Psoas muscle (tissue), 7 donors: ENCODE measurements at regions not wholly inside any gene's neighbourhood (a gene's known extent, or its start where the extent isn't known, plus 50 kb on each side); places are given as distances from the start of the nearest gene placed in this dataset.

Experiments used
- ATAC-seq, 4 donors: fragments of 200-7000 bp; cut with Tn5 transposase; one replicate each; pipeline ENCODE4 v1.9.1; 2020; ENCODE audit warnings: moderate library complexity in 3 of 4, mild to moderate bottlenecking in 2 of 4
- DNase-seq, 2 donors: peaks; one replicate each; pipeline ENCODE4 v3.0.0-alpha.2; 2020
- H3K27ac ChIP-seq: fragments of 200-600 bp; one replicate; pipeline ENCODE4 v1.8.0; 2022
- H3K27me3 ChIP-seq, 3 donors: fragments of 200-600 bp in 1 of 3; one replicate each; pipeline versions ENCODE4 v1.6.1 to v1.8.0; 2013 to 2022; ENCODE audit warnings: low read length in 2 of 3, mild to moderate bottlenecking in 2 of 3, moderate library complexity in 1 of 3; ENCODE audit not compliant: insufficient read depth in 3 of 3
- H3K36me3 ChIP-seq, 2 donors: fragments of 200-600 bp in 1 of 2; one replicate each; pipeline versions ENCODE4 v1.6.1 to v1.8.0; 2013 to 2022; ENCODE audit warnings: low read depth in 1 of 2, mild to moderate bottlenecking in 1 of 2, moderate library complexity in 1 of 2; ENCODE audit not compliant: insufficient read depth in 1 of 2
- H3K4me1 ChIP-seq: fragments of 200-600 bp; one replicate; pipeline ENCODE4 v1.8.0; 2022
- H3K4me3 ChIP-seq: fragments of 200-600 bp; one replicate; pipeline ENCODE4 v1.8.0; 2022; ENCODE audit warnings: mild to moderate bottlenecking
- H3K9me3 ChIP-seq: fragments of 200-600 bp; one replicate; pipeline ENCODE4 v1.8.0; 2022
- WGBS, 3 donors: extraction: QIAGEN DNeasy Blood & Tissue Kit; methylation state at CpG; one replicate each; pipeline versions ENCODE4 v1.1.6 to v1.1.7; 2013; 5-methylcytosine and 5-hydroxymethylcytosine counted together
- intact Hi-C, 2 donors: fragments of 100-400 bp; cut with DNase I; formaldehyde crosslinking; loops; one replicate each; pipeline versions ENCODE4 v1.11.0 to v1.14.2; 2022
- TF ChIP-seq, protein P1 (sequence below): fragments of 200-600 bp; IDR thresholded peaks from one replicate; pipeline ENCODE4 v1.8.0; 2022; ENCODE audit warnings: antibody characterized with exemption
- donor health status: healthy with polysubstance abuse.
- donor health status: DM: no; HTN: no; CAD: no; lungs with moderate emphysema.
- donor health status: Bipolar disorder and iron deficiency.
- donor health status: healthy.
- donor health status: DM: yes; HTN: yes; CAD: no.
- donor health status: DM: no; HTN: no; CAD: no.
- donor health status: DM: yes; HTN: yes; CAD: no.

DNA sequence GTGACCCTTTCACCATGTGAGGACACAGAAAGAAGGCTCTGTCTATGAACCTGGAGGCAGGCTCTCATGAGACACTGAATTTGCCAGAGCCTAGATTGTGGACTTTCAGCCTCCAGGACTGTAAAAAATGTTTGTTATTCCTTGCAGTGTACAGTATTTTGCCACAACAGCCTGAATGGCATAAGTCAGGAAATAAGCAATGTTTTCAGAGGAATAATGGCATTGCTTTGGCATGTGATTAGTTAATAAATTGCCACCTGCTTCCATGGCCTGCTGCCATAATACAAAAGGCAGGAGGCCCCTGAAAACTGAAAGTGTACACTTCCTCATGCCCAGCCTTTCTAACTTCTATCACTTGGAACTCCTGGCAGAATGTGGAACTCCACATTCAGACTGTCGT lies 408.1 kb downstream of the GADD45G start:
- no peak overlapping the region for H3K4me3 ChIP-seq
- intact Hi-C loops = no loop called here
- WGBS, 3 donors = 33 to 53% (median 41%) methylated on average over 1 of the region's 1 CpG

DNA sequence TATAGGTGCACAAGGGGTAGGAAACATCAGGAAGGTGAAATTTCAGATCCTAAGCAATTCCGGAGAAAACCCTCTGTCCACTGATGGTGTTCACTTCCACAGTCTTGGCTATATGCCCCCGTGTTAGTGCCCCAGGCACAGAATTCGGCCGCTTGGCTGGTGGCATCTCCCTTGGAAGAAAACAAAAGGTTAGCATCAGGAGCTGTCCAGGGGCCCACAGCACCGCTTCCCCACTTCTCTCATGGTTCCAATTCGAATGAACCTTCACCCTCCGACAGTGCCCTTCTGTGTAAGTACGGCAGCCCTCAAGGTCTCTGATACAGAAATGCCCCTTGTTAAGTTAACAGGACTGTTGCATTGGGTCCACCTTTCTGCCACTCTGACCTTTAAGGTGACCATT lies 409.0 kb downstream of the GADD45G start:
- Histone ChIP-seq H3K4me1 (no peaks in the 10 kb centered on the region), H3K9me3 (no peaks in the 10 kb centered on the region), H3K27me3 (no peaks in the 10 kb centered on the region), H3K27ac (no peak overlapping the region), H3K4me3 (no peak overlapping the region), H3K36me3 (no peaks in the 10 kb centered on the region)
- intact Hi-C loops = no loop called here
- ATAC-seq (no peak), DNase-seq (no peak)
- WGBS, 3 donors = 91 to 93% (median 93%) methylated on average over 8 of the region's 8 CpGs
- TF ChIP-seq, protein P1, sequence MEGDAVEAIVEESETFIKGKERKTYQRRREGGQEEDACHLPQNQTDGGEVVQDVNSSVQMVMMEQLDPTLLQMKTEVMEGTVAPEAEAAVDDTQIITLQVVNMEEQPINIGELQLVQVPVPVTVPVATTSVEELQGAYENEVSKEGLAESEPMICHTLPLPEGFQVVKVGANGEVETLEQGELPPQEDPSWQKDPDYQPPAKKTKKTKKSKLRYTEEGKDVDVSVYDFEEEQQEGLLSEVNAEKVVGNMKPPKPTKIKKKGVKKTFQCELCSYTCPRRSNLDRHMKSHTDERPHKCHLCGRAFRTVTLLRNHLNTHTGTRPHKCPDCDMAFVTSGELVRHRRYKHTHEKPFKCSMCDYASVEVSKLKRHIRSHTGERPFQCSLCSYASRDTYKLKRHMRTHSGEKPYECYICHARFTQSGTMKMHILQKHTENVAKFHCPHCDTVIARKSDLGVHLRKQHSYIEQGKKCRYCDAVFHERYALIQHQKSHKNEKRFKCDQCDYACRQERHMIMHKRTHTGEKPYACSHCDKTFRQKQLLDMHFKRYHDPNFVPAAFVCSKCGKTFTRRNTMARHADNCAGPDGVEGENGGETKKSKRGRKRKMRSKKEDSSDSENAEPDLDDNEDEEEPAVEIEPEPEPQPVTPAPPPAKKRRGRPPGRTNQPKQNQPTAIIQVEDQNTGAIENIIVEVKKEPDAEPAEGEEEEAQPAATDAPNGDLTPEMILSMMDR = no peak

More for the DNA sequence above, 408.1 kb downstream of the GADD45G start:
- TF ChIP-seq, protein P1 = no peak
- Histone ChIP-seq H3K4me1 (no peaks in the 10 kb centered on the region), H3K9me3 (no peaks in the 10 kb centered on the region), H3K27ac (no peak overlapping the region), H3K36me3 (no peaks in the 10 kb centered on the region), H3K27me3 (no peaks in the 10 kb centered on the region)
- DNase-seq (no peak), ATAC-seq (no peak)

DNA sequence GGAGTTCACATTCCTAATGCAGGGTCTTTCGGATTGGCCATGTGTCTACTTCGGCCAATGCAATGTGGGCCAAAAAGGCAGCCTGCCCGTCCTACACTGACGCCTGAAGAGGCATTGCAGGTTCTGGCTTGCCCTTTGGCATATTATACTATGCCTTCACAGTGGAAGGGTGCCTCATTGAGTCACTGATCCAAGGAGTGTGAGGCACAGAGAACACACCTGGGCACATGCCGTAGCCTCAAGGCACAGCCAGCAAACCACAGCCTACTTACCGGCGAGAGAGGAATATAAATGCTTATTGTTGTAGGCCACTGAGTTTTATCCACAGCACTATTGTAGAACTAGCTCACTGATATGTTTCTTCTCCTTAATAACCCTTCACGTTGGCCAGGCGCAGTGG lies 409.6 kb downstream of the GADD45G start:
- Histone ChIP-seq H3K36me3 (no peaks in the 10 kb centered on the region), H3K4me1 (no peaks in the 10 kb centered on the region), H3K4me3 (no peak overlapping the region), H3K9me3 (no peaks in the 10 kb centered on the region), H3K27ac (no peak overlapping the region), H3K27me3 (no peaks in the 10 kb centered on the region)
- TF ChIP-seq, protein P1 = no peak
- DNase-seq (no peak), ATAC-seq (no peak)
- WGBS, 3 donors = 96 to 97% (median 96%) methylated on average over 9 of the region's 9 CpGs
- intact Hi-C loops = no loop called here

DNA sequence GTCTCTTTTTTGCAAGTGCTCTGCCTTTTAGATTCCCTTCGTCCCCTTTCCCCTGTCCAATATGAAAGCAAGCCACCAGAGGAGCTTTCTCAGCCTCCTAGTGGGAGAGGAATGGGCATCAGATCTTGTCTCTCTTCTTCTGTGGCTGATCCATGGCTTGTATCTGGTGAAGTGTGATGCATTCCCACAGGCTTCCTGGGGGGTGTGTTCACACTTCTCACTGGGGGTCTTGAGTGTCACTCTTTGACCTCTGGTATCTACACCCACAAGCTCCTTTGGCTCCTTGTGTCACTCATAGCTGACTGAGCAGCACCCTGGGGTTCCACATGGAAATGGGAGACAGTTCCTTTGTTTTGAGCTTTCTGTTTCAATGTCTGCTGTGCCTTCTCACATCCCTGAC lies 411.5 kb downstream of the GADD45G start:
- ATAC-seq (no peak), DNase-seq (no peak)

DNA sequence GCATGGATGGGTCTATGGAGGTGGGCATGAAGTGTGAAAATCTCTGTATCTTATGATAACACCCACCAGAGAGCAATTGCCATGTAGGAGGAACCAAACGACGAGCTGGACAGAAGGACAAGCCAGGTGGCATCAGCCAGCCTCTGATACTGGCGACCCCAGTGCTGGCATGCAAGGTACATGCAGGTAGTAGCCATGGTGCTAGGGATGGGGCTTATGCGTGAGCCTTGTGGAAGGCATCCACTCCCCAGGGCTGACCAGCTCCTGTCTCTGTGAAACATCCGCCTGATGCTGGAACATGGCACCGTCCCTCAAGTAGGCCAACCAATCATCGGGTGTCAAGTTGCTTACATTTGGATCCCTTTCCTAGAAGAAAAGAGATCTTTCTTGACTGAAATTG lies 412.9 kb downstream of the GADD45G start:
- ATAC-seq (no peak), DNase-seq (no peak)
- 81 to 92% (median 84%) methylated on average over 7 of the region's 7 CpGs for WGBS, 3 donors
- intact Hi-C loops = no loop called here
- Histone ChIP-seq H3K4me1 (peaks cover 11% of the 10 kb centered on the region), H3K27me3 (no peaks in the 10 kb centered on the region), H3K4me3 (no peak overlapping the region), H3K36me3 (no peaks in the 10 kb centered on the region), H3K27ac (no peak overlapping the region), H3K9me3 (no peaks in the 10 kb centered on the region)
- TF ChIP-seq, protein P1 = no peak

More for the DNA sequence above, 411.5 kb downstream of the GADD45G start:
- TF ChIP-seq, protein P1 = no peak
- 81 to 100% (median 85%) methylated on average over 1 of the region's 1 CpG for WGBS, 3 donors
- no peaks in the 10 kb centered on the region for H3K36me3 ChIP-seq
- intact Hi-C loops = no loop called here
- no peaks in the 10 kb centered on the region for H3K9me3 ChIP-seq
- no peaks in the 10 kb centered on the region for H3K27me3 ChIP-seq
- H3K27ac ChIP-seq = no peak overlapping the region
- H3K4me3 ChIP-seq = no peak overlapping the region
- H3K4me1 ChIP-seq = peaks cover 11% of the 10 kb centered on the region
